ENCODE measurements at regions not wholly inside any gene's neighbourhood (a gene's known extent, or its start where the extent isn't known, plus 50 kb on each side); places are given as distances from the start of the nearest gene placed in this dataset.

DNA sequence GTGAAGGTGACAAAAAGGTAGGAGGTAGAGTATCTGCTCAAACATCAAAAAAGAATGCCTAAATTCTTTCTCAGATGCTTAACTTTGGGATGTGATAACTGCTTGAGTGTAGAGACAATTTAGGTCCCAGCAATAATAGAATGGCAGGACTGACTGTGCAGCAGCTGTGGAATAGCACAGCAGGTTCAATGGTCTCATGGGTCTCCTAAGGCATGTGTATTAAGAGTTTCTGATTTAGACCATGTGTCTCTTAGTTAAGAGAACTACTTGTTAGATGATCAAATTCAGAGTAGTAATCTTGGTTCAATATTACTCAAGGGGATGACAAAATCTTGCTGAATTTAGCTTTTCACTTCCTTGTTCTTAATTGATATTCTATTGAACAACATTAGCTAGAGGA is 72.0 kb downstream of the ALX1 start:
- no peak overlapping the region for H3K4me3 ChIP-seq (IDR thresholded peaks at IDR 0.05; ENCODE audit: insufficient read depth, low read depth, low read length)
- H3K27ac ChIP-seq = no peak overlapping the region
- H3K4me1 ChIP-seq (ENCODE audit: low read depth, poor library complexity, severe bottlenecking) = no peaks in the 10 kb centered on the region
- no peak overlapping the region for H3K9ac ChIP-seq
- H4K20me1 ChIP-seq (ENCODE audit: insufficient read depth) = no peaks in the 10 kb centered on the region
- no peaks in the 10 kb centered on the region for H3K79me2 ChIP-seq (ENCODE audit: insufficient read depth, low read depth)
- H3K4me2 ChIP-seq = no peak overlapping the region
- H3K27me3 ChIP-seq (ENCODE audit: insufficient read depth, low read depth) = no peaks in the 10 kb centered on the region
- H3K36me3 ChIP-seq (ENCODE audit: insufficient read depth) = no peaks in the 10 kb centered on the region
- no peak for TF ChIP-seq CTCF (conservative IDR thresholded peaks at IDR 0.05; ENCODE audit: low read depth, low read length)
- no peak overlapping the region for H2AFZ ChIP-seq (ENCODE audit: low read depth)

DNA sequence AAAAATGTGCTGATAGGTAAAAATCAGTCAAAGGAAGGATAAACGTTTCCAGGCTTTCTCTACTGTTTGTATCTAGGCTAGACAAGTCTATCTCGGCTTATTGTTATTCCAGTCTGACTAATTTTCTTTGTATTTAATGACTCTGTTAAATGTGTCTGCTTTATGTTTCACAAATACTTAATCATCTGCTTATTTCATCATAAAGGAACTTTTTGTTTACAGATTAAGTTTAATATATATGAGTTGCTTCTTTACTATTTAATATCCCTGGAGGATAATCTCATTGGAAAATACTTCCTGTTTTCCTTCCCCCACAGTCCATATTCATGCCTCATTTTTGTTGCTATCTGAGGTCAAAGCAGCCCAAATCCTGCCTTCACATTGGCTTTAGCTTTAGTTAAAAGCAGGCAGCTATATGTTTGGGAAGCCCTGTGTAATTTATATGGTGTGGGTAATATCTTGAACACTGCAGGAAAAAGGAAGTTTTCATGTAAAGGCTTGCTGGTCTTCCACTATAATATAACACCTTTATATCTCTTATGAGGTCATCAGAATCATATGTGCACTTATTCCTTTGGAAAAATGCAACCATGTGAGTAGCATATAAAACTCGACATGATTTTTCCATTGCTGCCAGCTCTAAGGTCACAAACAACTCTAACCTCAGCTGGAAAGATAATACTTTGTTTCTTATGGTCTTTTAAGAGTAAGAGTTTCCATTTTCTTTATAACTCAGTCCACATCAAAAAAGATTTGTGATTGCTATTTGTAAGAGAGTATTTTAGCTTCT is 76.8 kb downstream of the ALX1 start:
- Histone ChIP-seq H3K4me1 (ENCODE audit: low read depth, poor library complexity, severe bottlenecking) (no peaks in the 10 kb centered on the region), H3K36me3 (ENCODE audit: insufficient read depth) (no peaks in the 10 kb centered on the region), H3K27ac (no peak overlapping the region), H3K9ac (no peak overlapping the region), H3K4me3 (IDR thresholded peaks at IDR 0.05; ENCODE audit: insufficient read depth, low read depth, low read length) (no peak overlapping the region), H4K20me1 (ENCODE audit: insufficient read depth) (no peaks in the 10 kb centered on the region), H3K27me3 (ENCODE audit: insufficient read depth, low read depth) (no peaks in the 10 kb centered on the region), H3K4me2 (no peak overlapping the region), H2AFZ (ENCODE audit: low read depth) (no peak overlapping the region), H3K79me2 (ENCODE audit: insufficient read depth, low read depth) (no peaks in the 10 kb centered on the region)
- TF ChIP-seq CTCF (conservative IDR thresholded peaks at IDR 0.05; ENCODE audit: low read depth, low read length) = no peak

DNA sequence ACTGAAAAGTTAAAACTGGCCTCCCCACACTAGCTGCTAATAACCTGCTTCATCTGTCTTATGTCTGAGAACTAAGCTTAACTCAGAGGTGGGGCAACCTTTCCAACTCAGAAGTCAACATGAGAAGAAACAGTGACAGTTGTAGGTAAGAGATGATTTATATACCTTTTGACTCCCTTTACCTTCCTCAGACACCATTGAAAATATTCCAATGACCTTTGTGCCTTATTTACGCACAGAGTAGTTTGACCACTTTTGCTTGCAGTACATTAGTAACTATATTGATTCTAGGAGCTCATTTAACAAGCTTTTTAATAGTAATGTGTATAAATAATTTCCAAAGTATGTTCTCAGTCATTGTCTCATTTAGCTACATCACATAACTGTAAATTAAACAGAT is 77.6 kb downstream of the ALX1 start:
- Histone ChIP-seq H3K4me2 (no peak overlapping the region), H3K4me3 (IDR thresholded peaks at IDR 0.05; ENCODE audit: insufficient read depth, low read depth, low read length) (no peak overlapping the region), H4K20me1 (ENCODE audit: insufficient read depth) (no peaks in the 10 kb centered on the region), H3K27me3 (ENCODE audit: insufficient read depth, low read depth) (no peaks in the 10 kb centered on the region), H3K9ac (no peak overlapping the region), H3K36me3 (ENCODE audit: insufficient read depth) (no peaks in the 10 kb centered on the region), H3K79me2 (ENCODE audit: insufficient read depth, low read depth) (no peaks in the 10 kb centered on the region), H2AFZ (ENCODE audit: low read depth) (no peak overlapping the region), H3K4me1 (ENCODE audit: low read depth, poor library complexity, severe bottlenecking) (no peaks in the 10 kb centered on the region), H3K27ac (no peak overlapping the region)
- TF ChIP-seq CTCF (conservative IDR thresholded peaks at IDR 0.05; ENCODE audit: low read depth, low read length) = no peak

GRCh38 chr12:85358715-85359114 is 78.7 kb downstream of the ALX1 start:
- no peaks in the 10 kb centered on the region for H3K27me3 ChIP-seq (ENCODE audit: insufficient read depth, low read depth)
- H3K4me1 ChIP-seq (ENCODE audit: low read depth, poor library complexity, severe bottlenecking) = no peaks in the 10 kb centered on the region
- no peak overlapping the region for H2AFZ ChIP-seq (ENCODE audit: low read depth)
- no peak for TF ChIP-seq CTCF (conservative IDR thresholded peaks at IDR 0.05; ENCODE audit: low read depth, low read length)
- no peak overlapping the region for H3K4me2 ChIP-seq
- H3K4me3 ChIP-seq (IDR thresholded peaks at IDR 0.05; ENCODE audit: insufficient read depth, low read depth, low read length) = no peak overlapping the region
- no peak overlapping the region for H3K27ac ChIP-seq
- H3K9ac ChIP-seq = no peak overlapping the region
- H3K79me2 ChIP-seq (ENCODE audit: insufficient read depth, low read depth) = no peaks in the 10 kb centered on the region
- no peaks in the 10 kb centered on the region for H3K36me3 ChIP-seq (ENCODE audit: insufficient read depth)
- H4K20me1 ChIP-seq (ENCODE audit: insufficient read depth) = no peaks in the 10 kb centered on the region

Data from KMS-11 (cell line).